HEK293T (cell line): ENCODE measurements at regions not wholly inside any gene's neighbourhood (a gene's known extent, or its start where the extent isn't known, plus 50 kb on each side); places are given as distances from the start of the nearest gene placed in this dataset.

Experiments
- BHLHE40 ChIP-seq: fragments of 450-650 bp; IDR thresholded peaks from 2 replicates; pipeline ENCODE4 v1.6.1; 2016; ENCODE audit warnings: mild to moderate bottlenecking, moderate library complexity, borderline replicate concordance
- FOXA1 ChIP-seq: fragments of 450-650 bp; IDR thresholded peaks from 2 replicates; pipeline ENCODE4 v1.6.1; 2016; ENCODE audit warnings: mild to moderate bottlenecking
- FOXK2 ChIP-seq: fragments of 450-650 bp; IDR thresholded peaks from 2 replicates; pipeline ENCODE4 v1.6.1; 2016; ENCODE audit warnings: mild to moderate bottlenecking
- HDGF ChIP-seq: fragments of 450-650 bp; IDR thresholded peaks from 2 replicates; pipeline ENCODE4 v1.6.1; 2017; ENCODE audit warnings: antibody characterized with exemption, borderline replicate concordance
- LEF1 ChIP-seq: fragments of 450-650 bp; IDR thresholded peaks from 2 replicates; pipeline ENCODE4 v1.6.1; 2017; ENCODE audit warnings: mild to moderate bottlenecking, borderline replicate concordance
- SP1 ChIP-seq: fragments of 450-650 bp; IDR thresholded peaks from 2 replicates; pipeline ENCODE4 v1.6.1; 2017
- TARDBP ChIP-seq: fragments of 450-650 bp; IDR thresholded peaks from 2 replicates; pipeline ENCODE4 v1.6.1; 2016
- TF ChIP-seq, protein P1 (sequence below): fragments of 450-650 bp; IDR thresholded peaks from 2 replicates; pipeline ENCODE4 v1.6.1; 2016

DNA sequence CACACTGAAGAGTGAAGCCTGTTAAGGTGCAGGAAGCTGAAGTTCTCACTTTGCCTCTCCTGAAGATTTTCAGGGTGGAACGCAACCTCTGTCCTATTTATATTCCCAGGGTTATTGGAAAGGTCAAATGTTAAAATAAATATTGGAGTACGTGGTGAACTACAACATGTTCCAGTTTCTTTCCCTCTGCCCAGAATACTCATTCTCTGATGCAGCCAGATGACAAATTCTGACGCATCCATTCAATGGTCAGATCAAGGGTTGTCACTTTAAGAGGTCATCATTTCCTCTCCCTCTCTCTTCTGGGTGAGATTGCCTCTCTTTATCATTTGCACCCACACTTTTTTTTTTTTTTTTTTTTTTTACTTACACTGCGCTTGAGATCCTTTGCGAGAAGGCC lies 277.1 kb downstream of the BRINP1 start:
- TF ChIP-seq, protein P1, sequence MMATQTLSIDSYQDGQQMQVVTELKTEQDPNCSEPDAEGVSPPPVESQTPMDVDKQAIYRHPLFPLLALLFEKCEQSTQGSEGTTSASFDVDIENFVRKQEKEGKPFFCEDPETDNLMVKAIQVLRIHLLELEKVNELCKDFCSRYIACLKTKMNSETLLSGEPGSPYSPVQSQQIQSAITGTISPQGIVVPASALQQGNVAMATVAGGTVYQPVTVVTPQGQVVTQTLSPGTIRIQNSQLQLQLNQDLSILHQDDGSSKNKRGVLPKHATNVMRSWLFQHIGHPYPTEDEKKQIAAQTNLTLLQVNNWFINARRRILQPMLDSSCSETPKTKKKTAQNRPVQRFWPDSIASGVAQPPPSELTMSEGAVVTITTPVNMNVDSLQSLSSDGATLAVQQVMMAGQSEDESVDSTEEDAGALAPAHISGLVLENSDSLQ: no peak
- TF ChIP-seq SP1: no peak
- no peak for TF ChIP-seq FOXA1
- no peak for TF ChIP-seq BHLHE40
- TF ChIP-seq LEF1: no peak
- no peak for TF ChIP-seq HDGF
- no peak for TF ChIP-seq TARDBP
- TF ChIP-seq FOXK2: no peak
